ENCODE measurements at regions not wholly inside any gene's neighbourhood (a gene's known extent, or its start where the extent isn't known, plus 50 kb on each side); places are given as distances from the start of the nearest gene placed in this dataset.

GRCh38 chr9:31730398-31730797 is 654.0 kb upstream of the ACO1 start:
- ChIA-PET RAD21 (ENCODE audit: low non-redundant PET in 1 of 2, low total read pairs in 2 of 2, uncharacterized antibody in 2 of 2, unreplicated experiment in 2 of 2) (no interaction called here), POLR2A (no interaction called here), CTCF (no interaction called here)
- Histone ChIP-seq H3K9ac (ENCODE audit: low read length) (no peak overlapping the region), H4K20me1 (ENCODE audit: insufficient read depth) (no peaks in the 10 kb centered on the region), H3K4me1 (ENCODE audit: control insufficient read depth in 1 of 2, insufficient read depth in 2 of 2, low read length in 2 of 2) (no peaks in the 10 kb centered on the region), H3K36me3 (ENCODE audit: control insufficient read depth in 1 of 2, insufficient read depth in 2 of 2, low read length in 2 of 2) (no peaks in the 10 kb centered on the region), H3K79me2 (ENCODE audit: insufficient read depth, low read length) (no peaks in the 10 kb centered on the region), H3K4me2 (ENCODE audit: low read length) (no peak overlapping the region), H3K27me3 (ENCODE audit: insufficient read depth, low read length) (no peaks in the 10 kb centered on the region), H3K9me3 (ENCODE audit: control insufficient read depth in 1 of 2, insufficient read depth in 1 of 2, low read depth in 1 of 2, low read length in 2 of 2) (no peaks in the 10 kb centered on the region), H3K27ac (ENCODE audit: low read depth, low read length) (no peak overlapping the region), H3K9me2 (ENCODE audit: insufficient read depth) (no peaks in the 10 kb centered on the region), H2AFZ (ENCODE audit: low read depth, low read length, poor library complexity, severe bottlenecking) (no peak overlapping the region), H3K4me3 (replicated peaks in 1 of 2; ENCODE audit: low read depth in 1 of 2, low read length in 2 of 2) (no peak overlapping the region)
- intact Hi-C loops (cut with micrococcal nuclease): no loop called here
- DNase-seq (ENCODE audit: low read depth, low spot score) (no peak), ATAC-seq (no peak)
- BruUV-seq (replicated peaks): no TSS peak
- no peak for TF ChIP-seq MAX (IDR thresholded peaks at IDR 0.05)
- TF ChIP-seq CEBPB (IDR thresholded peaks at IDR 0.05; ENCODE audit: low read depth): no peak
- TF ChIP-seq POLR2AphosphoS5 (IDR thresholded peaks at IDR 0.05; ENCODE audit: low read depth, low read length): no peak
- TF ChIP-seq SIN3A (IDR thresholded peaks at IDR 0.05; ENCODE audit: low read depth): no peak
- TF ChIP-seq FOSL1 (IDR thresholded peaks at IDR 0.05; ENCODE audit: low read depth): no peak

GRCh38 chr9:31733166-31733565 is 651.3 kb upstream of the ACO1 start:
- DNase-seq (ENCODE audit: low read depth, low spot score): no peak
- ChIA-PET RAD21 (ENCODE audit: low non-redundant PET in 1 of 2, low total read pairs in 2 of 2, uncharacterized antibody in 2 of 2, unreplicated experiment in 2 of 2) (no interaction called here), CTCF (no interaction called here), POLR2A (no interaction called here)
- no peaks in the 10 kb centered on the region for H3K9me2 ChIP-seq (ENCODE audit: insufficient read depth)
- H3K9me3 ChIP-seq (ENCODE audit: control insufficient read depth in 1 of 2, insufficient read depth in 1 of 2, low read depth in 1 of 2, low read length in 2 of 2): no peaks in the 10 kb centered on the region
- BruUV-seq (replicated peaks): no TSS peak
- no peaks in the 10 kb centered on the region for H4K20me1 ChIP-seq (ENCODE audit: insufficient read depth)
- no peaks in the 10 kb centered on the region for H3K27me3 ChIP-seq (ENCODE audit: insufficient read depth, low read length)
- no peaks in the 10 kb centered on the region for H3K36me3 ChIP-seq (ENCODE audit: control insufficient read depth in 1 of 2, insufficient read depth in 2 of 2, low read length in 2 of 2)
- H3K27ac ChIP-seq (ENCODE audit: low read depth, low read length): no peak overlapping the region
- H3K4me3 ChIP-seq (replicated peaks in 1 of 2; ENCODE audit: low read depth in 1 of 2, low read length in 2 of 2): no peak overlapping the region
- H3K9ac ChIP-seq (ENCODE audit: low read length): no peak overlapping the region
- no peak overlapping the region for H2AFZ ChIP-seq (ENCODE audit: low read depth, low read length, poor library complexity, severe bottlenecking)
- intact Hi-C loops (cut with micrococcal nuclease): no loop called here
- no peaks in the 10 kb centered on the region for H3K4me1 ChIP-seq (ENCODE audit: control insufficient read depth in 1 of 2, insufficient read depth in 2 of 2, low read length in 2 of 2)
- H3K4me2 ChIP-seq (ENCODE audit: low read length): no peak overlapping the region
- no peak for ATAC-seq
- H3K79me2 ChIP-seq (ENCODE audit: insufficient read depth, low read length): no peaks in the 10 kb centered on the region
- TF ChIP-seq SRF (IDR thresholded peaks at IDR 0.05; ENCODE audit: low read depth) (no peak), POLR2AphosphoS5 (IDR thresholded peaks at IDR 0.05; ENCODE audit: low read depth, low read length) (no peak), CTCF (IDR thresholded peaks at IDR 0.05 in 2 of 3, conservative IDR thresholded peaks at IDR 0.05 in 1 of 3; ENCODE audit: borderline replicate concordance in 1 of 3, insufficient read depth in 1 of 3, low read depth in 2 of 3, low read length in 2 of 3) (no peak), MAX (IDR thresholded peaks at IDR 0.05) (no peak), POLR2A (IDR thresholded peaks at IDR 0.05; ENCODE audit: borderline replicate concordance, extremely low read depth, insufficient read depth, insufficient read length) (no peak), ZNF274 (IDR thresholded peaks at IDR 0.05; ENCODE audit: low read depth, low read length) (no peak), RAD21 (IDR thresholded peaks at IDR 0.05; ENCODE audit: low read depth) (no peak), CEBPB (IDR thresholded peaks at IDR 0.05; ENCODE audit: low read depth) (no peak), ELF1 (IDR thresholded peaks at IDR 0.05; ENCODE audit: borderline replicate concordance, low read depth) (no peak)
